Fibroblast of skin of right quadriceps (primary cell): ENCODE measurements at regions not wholly inside any gene's neighbourhood (a gene's known extent, or its start where the extent isn't known, plus 50 kb on each side); places are given as distances from the start of the nearest gene placed in this dataset.
"Not testable (repeated sequence)": the region's sequence is repeated elsewhere in the genome, so short reads cannot be mapped to it uniquely, and the experiment has no call there.

Experiments used
- DNase-seq: peaks from one replicate; pipeline ENCODE4 v3.0.0-alpha.2; 2013

DNA sequence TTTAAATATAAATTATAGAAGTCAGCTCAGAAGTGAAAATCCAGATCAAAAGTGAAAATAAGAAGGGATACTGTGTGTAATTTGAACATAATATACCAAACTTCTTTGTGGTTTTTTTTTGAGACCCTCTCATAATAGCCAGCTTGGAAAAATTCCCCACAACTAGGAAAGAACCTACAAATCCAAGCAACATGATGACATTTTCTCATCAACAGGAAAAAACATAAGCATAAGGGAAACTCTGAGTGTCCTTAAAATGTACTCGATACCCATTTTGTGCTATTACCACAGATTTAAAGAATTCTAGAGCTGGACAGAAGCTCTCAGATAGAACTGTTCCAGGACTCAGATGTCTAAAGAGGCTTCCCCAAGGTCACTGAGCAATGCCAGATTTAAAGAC, 214.8 kb upstream of the KLF14 start:
- DNase-seq: no peak

GRCh38 chr7:130949550-130949949, 215.5 kb upstream of the KLF14 start:
- no peak for DNase-seq

DNA sequence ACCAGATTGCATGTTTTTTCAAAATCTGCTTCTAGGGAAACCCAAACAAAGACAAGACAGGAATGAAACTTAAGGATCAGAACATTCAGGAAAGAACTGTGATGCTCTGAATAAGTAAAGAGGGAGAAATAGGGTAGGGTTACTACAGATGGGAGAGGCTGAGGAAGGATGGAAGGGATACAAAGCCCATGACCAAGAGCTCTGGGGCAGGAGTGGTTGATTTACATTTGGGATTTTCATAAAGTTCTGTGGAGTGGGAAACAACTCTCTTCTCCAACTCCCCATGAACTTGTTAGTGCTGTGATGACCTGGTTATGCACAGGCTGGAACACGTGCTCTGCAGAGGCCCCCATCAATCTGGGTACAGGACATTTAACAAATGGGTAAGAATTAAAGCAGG, 216.0 kb upstream of the KLF14 start:
- DNase-seq: no peak

GRCh38 chr7:130950741-130951140, 216.7 kb upstream of the KLF14 start:
- DNase-seq: no peak

- DNase-seq: no peak
Measured at GRCh38 chr7:130951303-130951975, 217.4 kb upstream of the KLF14 start.

GRCh38 chr7:130951976-130952876, 218.2 kb upstream of the KLF14 start:
- peak; percentile 23 for DNase-seq

- peak; percentile 42 for DNase-seq
Measured at GRCh38 chr7:130953196-130953595, 219.2 kb upstream of the KLF14 start.

DNA sequence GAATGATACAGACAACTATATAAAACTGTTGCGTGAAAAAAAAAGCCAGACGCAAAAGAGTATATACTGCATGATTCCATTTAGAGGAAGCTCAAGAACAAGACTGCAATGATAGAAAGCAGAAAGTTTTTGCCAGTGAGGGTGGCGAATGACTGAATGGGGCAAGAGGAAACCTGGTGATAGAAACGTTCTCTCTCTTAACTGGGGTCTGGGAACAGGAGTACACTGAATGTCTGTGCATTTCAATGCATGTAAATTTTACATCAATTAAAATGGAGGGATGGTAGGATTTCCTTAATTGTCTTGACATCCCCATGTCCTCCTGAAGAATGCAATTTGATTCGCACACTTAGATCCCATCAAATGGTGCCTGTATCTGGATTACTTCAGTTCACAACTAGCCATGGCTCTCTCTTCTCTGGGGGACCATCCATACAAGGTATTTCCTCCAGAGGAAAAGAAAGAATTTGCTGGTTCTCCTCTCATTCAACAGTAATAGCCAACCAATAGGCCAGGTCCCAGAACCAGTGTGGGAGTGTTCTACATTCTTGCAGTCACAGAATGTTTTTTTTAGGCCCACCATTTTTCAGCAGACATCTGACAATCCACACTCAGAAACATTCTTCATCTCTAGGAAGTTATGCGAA, 221.0 kb upstream of the KLF14 start:
- no peak for DNase-seq

- DNase-seq: no peak
Measured at GRCh38 chr7:130955565-130955919, 221.5 kb upstream of the KLF14 start.

- peak; percentile 58 for DNase-seq
Measured at GRCh38 chr7:130956417-130957136, 222.6 kb upstream of the KLF14 start.

DNA sequence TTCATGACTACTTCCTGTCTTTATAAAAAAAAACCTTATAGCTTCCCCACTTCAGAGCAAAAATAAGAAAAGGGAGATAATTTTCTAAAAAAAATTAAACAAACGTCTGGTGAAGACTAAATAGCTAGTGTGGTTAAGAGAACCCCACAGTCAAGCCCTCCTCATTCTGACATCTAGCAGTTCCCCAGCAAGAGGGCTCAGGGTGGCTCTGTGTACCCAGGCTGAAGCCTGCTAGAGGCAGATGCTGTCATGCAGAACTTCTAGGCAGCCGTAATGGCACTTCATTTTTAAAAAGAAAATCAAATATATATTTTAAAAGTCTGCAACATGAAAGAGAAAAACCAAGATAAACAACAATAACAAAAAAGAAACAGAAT, 223.1 kb upstream of the KLF14 start:
- DNase-seq: no peak

GRCh38 chr7:130957722-130958435, 223.9 kb upstream of the KLF14 start:
- not testable (repeated sequence) for DNase-seq

GRCh38 chr7:130958846-130959245, 224.8 kb upstream of the KLF14 start:
- DNase-seq: no peak

GRCh38 chr7:130959743-130960207, 225.8 kb upstream of the KLF14 start:
- peak; percentile 94 for DNase-seq

- peak; percentile 100 for DNase-seq
Measured at GRCh38 chr7:130960208-130960988, 226.4 kb upstream of the KLF14 start.

DNA sequence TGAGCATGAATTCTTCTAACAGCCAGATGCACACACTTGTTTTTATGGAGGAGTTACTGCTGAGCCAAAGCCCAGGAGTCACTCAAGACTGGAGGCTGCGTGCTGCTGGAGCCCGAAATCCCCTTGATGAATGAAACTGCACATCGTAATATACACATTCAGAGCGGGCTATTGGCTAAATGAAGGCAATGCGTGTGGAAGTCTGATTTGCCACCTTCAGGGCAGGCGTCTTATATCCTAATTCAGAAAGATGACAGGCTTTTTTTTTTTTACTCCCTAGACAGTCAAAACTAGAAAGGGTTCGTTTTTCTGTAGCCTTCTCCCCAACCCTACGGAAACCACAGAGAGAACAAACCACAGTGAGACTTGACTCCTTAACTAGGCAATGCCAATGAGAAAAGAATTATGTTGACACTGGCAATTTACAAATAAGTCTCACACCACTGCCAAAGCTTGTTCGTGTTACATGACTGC, 227.2 kb upstream of the KLF14 start:
- peak; percentile 89 for DNase-seq

GRCh38 chr7:130962109-130962508, 228.1 kb upstream of the KLF14 start:
- no peak for DNase-seq

DNA sequence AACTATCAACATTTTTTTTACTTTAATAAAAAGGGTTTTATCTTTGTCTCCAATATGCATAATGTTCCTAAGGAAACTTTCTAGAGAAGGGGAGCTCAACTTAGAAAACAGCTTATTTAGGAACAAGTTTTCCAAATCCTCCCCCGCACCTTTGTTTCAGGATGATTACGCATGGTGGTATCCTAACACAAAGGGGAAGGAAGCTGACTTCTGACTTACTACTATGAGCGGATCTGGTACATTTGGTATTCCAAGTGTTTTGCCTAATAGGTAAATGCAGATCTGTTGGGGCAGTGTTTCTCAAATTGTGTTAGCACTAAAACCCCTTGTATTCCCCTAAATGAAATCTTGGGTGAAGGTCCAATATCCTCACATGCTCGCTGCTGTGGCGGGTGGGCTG, 229.3 kb upstream of the KLF14 start:
- no peak for DNase-seq

DNA sequence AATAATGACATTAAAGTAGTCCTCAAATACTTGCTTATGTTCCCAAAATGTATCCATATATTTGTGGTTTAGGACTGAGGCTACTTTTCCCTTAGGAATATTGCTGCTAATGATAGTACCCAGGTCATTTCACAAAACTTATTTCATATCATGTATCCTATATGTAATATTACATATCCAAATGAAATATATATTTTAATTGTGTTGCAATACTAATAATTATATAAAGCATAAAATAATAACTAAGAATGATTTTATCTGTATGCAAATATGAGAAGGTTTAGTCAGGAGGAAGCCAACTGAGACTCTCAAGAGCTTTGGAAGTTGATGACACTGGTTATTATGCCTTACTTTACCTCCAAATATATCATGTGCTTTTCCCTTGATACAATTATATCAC, 231.5 kb upstream of the KLF14 start:
- DNase-seq: no peak

- DNase-seq: peak; percentile 81
Measured at GRCh38 chr7:130966246-130967009, 232.4 kb upstream of the KLF14 start.

DNA sequence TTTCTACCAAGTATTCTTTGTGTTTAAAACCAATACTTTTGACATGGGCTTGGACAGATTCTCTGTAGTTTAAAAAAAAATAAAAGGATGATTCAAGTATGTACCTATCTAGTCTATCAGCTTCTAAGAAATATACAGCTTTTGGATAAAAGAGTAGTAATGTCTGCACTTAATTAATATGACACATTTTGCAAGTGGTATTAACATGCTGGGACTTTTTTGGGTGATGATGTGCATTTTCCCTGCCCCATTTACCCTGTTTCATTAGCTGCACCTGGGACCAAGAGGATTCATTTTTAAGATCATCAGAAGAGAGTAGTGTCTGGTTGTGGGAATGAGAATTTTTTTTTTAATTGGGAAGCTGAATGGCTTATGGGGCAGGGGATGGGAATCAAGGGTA, 236.2 kb upstream of the KLF14 start:
- DNase-seq: no peak
